CD4-positive, alpha-beta T cell treated with Interferon alpha-2 for 1 hour (primary cell): ENCODE measurements at regions not wholly inside any gene's neighbourhood (a gene's known extent, or its start where the extent isn't known, plus 50 kb on each side); places are given as distances from the start of the nearest gene placed in this dataset.
"Not testable (repeated sequence)": the region's sequence is repeated elsewhere in the genome, so short reads cannot be mapped to it uniquely, and the experiment has no call there.

Experiments
- DNase-seq, 2 donors: peaks; one replicate each; pipeline ENCODE4 v3.0.0-alpha.2; 2020 to 2022

- no peak for DNase-seq
These were observed 139.3 kb upstream of the ALDH1B1 start for GRCh38 chr9:38253200-38253599.

- DNase-seq: no peak
These were observed 141.3 kb upstream of the ALDH1B1 start for GRCh38 chr9:38251036-38251860.

- no peak for DNase-seq
These were observed 142.0 kb upstream of the ALDH1B1 start for GRCh38 chr9:38250279-38251035.

GRCh38 chr9:38249587-38250210 lies 142.8 kb upstream of the ALDH1B1 start:
- no peak for DNase-seq

GRCh38 chr9:38249049-38249448 lies 143.5 kb upstream of the ALDH1B1 start:
- no peak for DNase-seq

GRCh38 chr9:38246833-38247232 lies 145.7 kb upstream of the ALDH1B1 start:
- DNase-seq: no peak

- DNase-seq: no peak
These were observed 147.5 kb upstream of the ALDH1B1 start for GRCh38 chr9:38244971-38245370.

- no peak for DNase-seq
These were observed 148.5 kb upstream of the ALDH1B1 start for GRCh38 chr9:38243993-38244392.

- DNase-seq: not testable (repeated sequence)
These were observed 150.4 kb upstream of the ALDH1B1 start for GRCh38 chr9:38242151-38242550.

GRCh38 chr9:38240051-38240450 lies 152.5 kb upstream of the ALDH1B1 start:
- no peak for DNase-seq

- no peak for DNase-seq
These were observed 157.3 kb upstream of the ALDH1B1 start for GRCh38 chr9:38235244-38235643.

- no peak for DNase-seq
These were observed 157.9 kb upstream of the ALDH1B1 start for GRCh38 chr9:38234479-38235170.

GRCh38 chr9:38233796-38234355 lies 158.6 kb upstream of the ALDH1B1 start:
- no peak for DNase-seq

- no peak for DNase-seq
These were observed 159.2 kb upstream of the ALDH1B1 start for GRCh38 chr9:38233343-38233742.

GRCh38 chr9:38232895-38233294 lies 159.6 kb upstream of the ALDH1B1 start:
- no peak for DNase-seq

GRCh38 chr9:38229504-38230155 lies 160.6 kb upstream of the SHB start:
- no peak for DNase-seq

- DNase-seq: no peak
These were observed 160.1 kb upstream of the SHB start for GRCh38 chr9:38229104-38229500.

GRCh38 chr9:38228331-38229103 lies 159.5 kb upstream of the SHB start:
- DNase-seq: no peak

GRCh38 chr9:38227656-38228055 lies 158.6 kb upstream of the SHB start:
- peak; percentile 6 to 46 for DNase-seq

GRCh38 chr9:38227061-38227540 lies 158.1 kb upstream of the SHB start:
- peak; percentile 61 to 74 for DNase-seq

- DNase-seq: peak in 1 of 2 donors; percentile 0
These were observed 157.5 kb upstream of the SHB start for GRCh38 chr9:38226491-38226951.
